IMR-90 (cell line): ENCODE measurements at regions not wholly inside any gene's neighbourhood (a gene's known extent, or its start where the extent isn't known, plus 50 kb on each side); places are given as distances from the start of the nearest gene placed in this dataset.

ENCODE experiments used
- ATAC-seq: fragments of 200-7000 bp; cut with Tn5 transposase; 2 replicates; pipeline ENCODE4 v1.9.1; 2020; ENCODE audit warnings: low read depth, mild to moderate bottlenecking, moderate library complexity
- BruUV-seq: library from RNA; stranded (reverse); fragments of 400-500 nt; replicated peaks from 2 replicates; lab custom pipeline; 2021; lab: Mats Ljungman, UMichigan
- CTCF ChIA-PET: fragments of 300-600 bp; formaldehyde crosslinking; extraction: SDS; loops from one replicate; lab custom pipeline; 2021; ENCODE audit warnings: antibody characterized with exemption; lab: Yijun Ruan, JAX
- POLR2A ChIA-PET: fragments of 300-600 bp; sonication (Branson Sonifier 250); formaldehyde crosslinking; loops from one replicate; lab custom pipeline; 2022; ENCODE audit warnings: antibody characterized with exemption; ENCODE audit not compliant: unreplicated experiment; lab: Charles Lee
- DNase-seq: peaks from one replicate; pipeline ENCODE4 v3.0.0; 2013
- H2AFZ ChIP-seq: replicated peaks from 2 replicates; pipeline ENCODE3; 2013; ENCODE audit warnings: low read length, mild to moderate bottlenecking; ENCODE audit not compliant: poor library complexity
- H2AK5ac ChIP-seq: 2 replicates; pipeline ENCODE4 v1.6.1; 2013; ENCODE audit warnings: low read depth, low read length, inconsistent platforms
- H2AK9ac ChIP-seq: replicated peaks from 2 replicates; pipeline ENCODE3; 2013; ENCODE audit warnings: mild to moderate bottlenecking, low read depth, low read length, moderate library complexity; ENCODE audit not compliant: poor library complexity
- H2BK120ac ChIP-seq: 2 replicates; pipeline ENCODE4 v1.6.1; 2013; ENCODE audit warnings: low read depth, low read length, inconsistent platforms
- H2BK15ac ChIP-seq: 3 replicates; pipeline ENCODE4 v1.6.1; 2013; ENCODE audit warnings: low read depth, low read length, inconsistent platforms
- H2BK20ac ChIP-seq: 2 replicates; pipeline ENCODE4 v1.6.1; 2013; ENCODE audit warnings: low read depth, mild to moderate bottlenecking, inconsistent platforms, low read length, moderate library complexity
- H2BK5ac ChIP-seq: 2 replicates; pipeline ENCODE4 v1.6.1; 2013; ENCODE audit warnings: mild to moderate bottlenecking, low read depth, low read length, inconsistent platforms; ENCODE audit not compliant: poor library complexity, severe bottlenecking
- H3K14ac ChIP-seq: replicated peaks from 2 replicates; pipeline ENCODE4 v1.6.1; 2013; ENCODE audit warnings: low read depth, low read length, inconsistent platforms
- H3K18ac ChIP-seq: 2 replicates; pipeline ENCODE4 v1.6.1; 2013; ENCODE audit warnings: low read depth, low read length, control low read depth
- H3K23ac ChIP-seq: 2 replicates; pipeline ENCODE4 v1.6.1; 2013; ENCODE audit warnings: low read depth, low read length, inconsistent platforms
- H3K27ac ChIP-seq: 2 replicates; pipeline ENCODE4 v1.5.1; 2013; ENCODE audit warnings: mild to moderate bottlenecking, control low read depth, low read length; ENCODE audit not compliant: insufficient read depth
- H3K27me3 ChIP-seq: 2 replicates; pipeline ENCODE4 v1.6.1; 2013; ENCODE audit warnings: low read length; ENCODE audit not compliant: control insufficient read depth, insufficient read depth
- H3K36me3 ChIP-seq: 2 replicates; pipeline ENCODE4 v1.6.1; 2013; ENCODE audit warnings: low read length, mixed read lengths; ENCODE audit not compliant: control insufficient read depth, insufficient read depth
- H3K4ac ChIP-seq: 2 replicates; pipeline ENCODE4 v1.6.1; 2013; ENCODE audit warnings: low read depth, low read length, inconsistent platforms
- H3K4me1 ChIP-seq: 2 replicates; pipeline ENCODE4 v1.6.1; 2013; ENCODE audit warnings: low read length, mixed read lengths; ENCODE audit not compliant: control insufficient read depth, insufficient read depth
- H3K4me2 ChIP-seq: 2 replicates; pipeline ENCODE4 v1.6.1; 2013; ENCODE audit warnings: low read depth, mild to moderate bottlenecking, control low read depth, low read length, moderate library complexity
- H3K4me3 ChIP-seq: 2 replicates; pipeline ENCODE4 v1.5.1; 2013; ENCODE audit warnings: low read depth, mild to moderate bottlenecking, control low read depth, low read length, moderate library complexity; ENCODE audit not compliant: insufficient read depth
- H3K56ac ChIP-seq: 2 replicates; pipeline ENCODE4 v1.6.1; 2013; ENCODE audit warnings: low read length, inconsistent platforms; ENCODE audit not compliant: insufficient read depth; ENCODE audit errors: extremely low read depth
- H3K79me1 ChIP-seq, 2 experiments: 2 replicates each; pipeline ENCODE4 v1.6.1; 2013; ENCODE audit warnings: low read length in 2 of 2, inconsistent platforms in 1 of 2, low read depth in 1 of 2
- H3K9ac ChIP-seq: 2 replicates; pipeline ENCODE4 v1.6.1; 2013; ENCODE audit warnings: low read depth, low read length, control low read depth
- H3K9me1 ChIP-seq: 2 replicates; pipeline ENCODE4 v1.6.1; 2013; ENCODE audit warnings: low read length, inconsistent platforms; ENCODE audit not compliant: insufficient read depth
- H3K9me3 ChIP-seq: 2 replicates; pipeline ENCODE4 v1.6.1; 2013; ENCODE audit warnings: low read length; ENCODE audit not compliant: control insufficient read depth, insufficient read depth
- H4K20me1 ChIP-seq: 2 replicates; pipeline ENCODE4 v1.6.1; 2013; ENCODE audit warnings: low read length, inconsistent platforms; ENCODE audit not compliant: insufficient read depth
- H4K5ac ChIP-seq: 2 replicates; pipeline ENCODE4 v1.6.1; 2013; ENCODE audit warnings: mild to moderate bottlenecking, low read depth, low read length, control low read depth
- H4K8ac ChIP-seq, 2 experiments: 2 replicates each; pipeline ENCODE4 v1.6.1; 2013; ENCODE audit warnings: low read depth in 2 of 2, low read length in 2 of 2, control low read depth in 1 of 2, inconsistent platforms in 1 of 2
- H4K91ac ChIP-seq: 2 replicates; pipeline ENCODE4 v1.6.1; 2013; ENCODE audit warnings: low read depth, low read length, inconsistent platforms; ENCODE audit not compliant: insufficient read depth
- BHLHE40 ChIP-seq: fragments of 150-350 bp; IDR thresholded peaks from 2 replicates; pipeline ENCODE4 v1.6.1; 2016; ENCODE audit warnings: mild to moderate bottlenecking, low read depth, low read length
- RFX5 ChIP-seq: IDR thresholded peaks from 2 replicates; pipeline ENCODE4 v1.8.0; 2012; ENCODE audit warnings: low read depth, mild to moderate bottlenecking, low read length, moderate library complexity
- WGBS, 2 experiments: methylation state at CpG; one replicate each; pipeline versions ENCODE4 v1.1.5 to v1.1.7; 2013; ENCODE audit warnings: missing lambda C conversion rate in 2 of 2; ENCODE audit not compliant: insufficient read length in 1 of 2; ENCODE audit errors: extremely low coverage in 2 of 2; 5-methylcytosine and 5-hydroxymethylcytosine counted together
- dilution Hi-C: fragments of 300-500 bp; cut with HindIII; formaldehyde crosslinking; loops from one replicate; pipeline ENCODE4 v1.14.3; 2018; ENCODE audit warnings: low sequenced_read_pairs; ENCODE audit not compliant: unreplicated experiment
- in situ Hi-C: fragments of 300-500 bp; cut with MboI; formaldehyde crosslinking; loops from 3 replicates; pipeline ENCODE4 v1.14.3; 2019; ENCODE audit warnings: low sequenced_read_pairs, inconsistent platforms, mixed read lengths
- intact Hi-C: fragments of 100-400 bp; cut with micrococcal nuclease; formaldehyde crosslinking; loops from 2 replicates; pipeline ENCODE4 v1.10.0; 2022
- TF ChIP-seq, protein P1 (sequence below): fragments of 150-350 bp; IDR thresholded peaks from 2 replicates; pipeline ENCODE4 v1.6.1; 2016; ENCODE audit warnings: low read depth, mild to moderate bottlenecking, low read length, moderate library complexity, borderline replicate concordance
- TF ChIP-seq, protein P2 (sequence below): fragments of 150-350 bp; IDR thresholded peaks from 2 replicates; pipeline ENCODE4 v1.6.1; 2017; ENCODE audit warnings: mild to moderate bottlenecking, antibody characterized with exemption, low read length, low read depth

DNA sequence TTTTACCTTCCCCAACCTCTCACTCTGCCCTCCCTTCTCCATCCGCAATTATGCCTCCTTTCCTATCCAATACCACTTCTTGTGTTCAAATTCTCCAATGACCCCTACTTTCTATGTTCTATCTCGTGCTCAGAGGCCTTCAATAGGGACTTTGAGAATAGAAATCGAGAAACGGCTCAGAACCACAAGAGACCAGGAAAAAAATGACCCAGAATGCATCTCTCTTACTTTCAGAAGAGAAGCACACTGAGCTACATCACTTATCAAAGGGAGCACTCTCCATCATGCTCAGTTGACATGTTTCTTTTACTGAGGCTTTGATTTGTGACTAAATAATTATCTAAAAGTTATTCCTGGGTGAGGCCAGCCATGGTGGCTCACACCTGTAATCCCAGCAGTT lies 162.4 kb upstream of the PRICKLE2 start:
- no peak overlapping the region for H2AK5ac ChIP-seq
- dilution Hi-C loops (no loop called here), intact Hi-C loops (no loop called here), in situ Hi-C loops (no loop called here)
- no TSS peak for BruUV-seq
- H3K14ac ChIP-seq, result no peak overlapping the region
- no peak overlapping the region for H3K4me3 ChIP-seq
- H2BK15ac ChIP-seq, result no peak overlapping the region
- TF ChIP-seq, protein P1, sequence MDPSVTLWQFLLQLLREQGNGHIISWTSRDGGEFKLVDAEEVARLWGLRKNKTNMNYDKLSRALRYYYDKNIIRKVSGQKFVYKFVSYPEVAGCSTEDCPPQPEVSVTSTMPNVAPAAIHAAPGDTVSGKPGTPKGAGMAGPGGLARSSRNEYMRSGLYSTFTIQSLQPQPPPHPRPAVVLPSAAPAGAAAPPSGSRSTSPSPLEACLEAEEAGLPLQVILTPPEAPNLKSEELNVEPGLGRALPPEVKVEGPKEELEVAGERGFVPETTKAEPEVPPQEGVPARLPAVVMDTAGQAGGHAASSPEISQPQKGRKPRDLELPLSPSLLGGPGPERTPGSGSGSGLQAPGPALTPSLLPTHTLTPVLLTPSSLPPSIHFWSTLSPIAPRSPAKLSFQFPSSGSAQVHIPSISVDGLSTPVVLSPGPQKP, result no peak
- TF ChIP-seq BHLHE40, result no peak
- TF ChIP-seq RFX5, result no peak
- TF ChIP-seq, protein P2, sequence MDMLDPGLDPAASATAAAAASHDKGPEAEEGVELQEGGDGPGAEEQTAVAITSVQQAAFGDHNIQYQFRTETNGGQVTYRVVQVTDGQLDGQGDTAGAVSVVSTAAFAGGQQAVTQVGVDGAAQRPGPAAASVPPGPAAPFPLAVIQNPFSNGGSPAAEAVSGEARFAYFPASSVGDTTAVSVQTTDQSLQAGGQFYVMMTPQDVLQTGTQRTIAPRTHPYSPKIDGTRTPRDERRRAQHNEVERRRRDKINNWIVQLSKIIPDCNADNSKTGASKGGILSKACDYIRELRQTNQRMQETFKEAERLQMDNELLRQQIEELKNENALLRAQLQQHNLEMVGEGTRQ, result no peak
- no peaks in the 10 kb centered on the region for H3K9me1 ChIP-seq
- H3K56ac ChIP-seq, result no peak overlapping the region
- no peak overlapping the region for H4K91ac ChIP-seq
- no peak overlapping the region for H2BK5ac ChIP-seq
- CTCF ChIA-PET, result no interaction called here
- ATAC-seq (no peak), DNase-seq (no peak)
- H3K27me3 ChIP-seq, result no peaks in the 10 kb centered on the region
- H2BK20ac ChIP-seq, result no peak overlapping the region
- H3K23ac ChIP-seq, result no peak overlapping the region
- H3K9ac ChIP-seq, result no peak overlapping the region
- H2AFZ ChIP-seq, result no peak overlapping the region
- H3K27ac ChIP-seq, result no peak overlapping the region
- H4K8ac ChIP-seq, result no peak overlapping the region
- no peak overlapping the region for H3K4ac ChIP-seq
- no peak overlapping the region for H2AK9ac ChIP-seq
- no peak overlapping the region for H3K4me2 ChIP-seq
- 0 out of 2 replicates have a peak, but pooled peaks cover 3% of the 10 kb centered on the region for H3K4me1 ChIP-seq
- H3K36me3 ChIP-seq, result no peaks in the 10 kb centered on the region
- 0 out of 2 replicates have a peak, but pooled peaks cover 4% of the 10 kb centered on the region for H3K9me3 ChIP-seq
- no peak overlapping the region for H3K18ac ChIP-seq
- no CpG with 5 or more reads among the region's 4 CpGs for WGBS, 2 experiments
- no peak overlapping the region for H4K5ac ChIP-seq
- H2BK120ac ChIP-seq, result no peak overlapping the region
- H4K20me1 ChIP-seq, result no peaks in the 10 kb centered on the region
- no peaks in the 10 kb centered on the region; a peak in 1 of 4 replicates for H3K79me1 ChIP-seq
- POLR2A ChIA-PET, result no interaction called here
